Fibroblast of the aortic adventitia (primary cell): ENCODE measurements at regions not wholly inside any gene's neighbourhood (a gene's known extent, or its start where the extent isn't known, plus 50 kb on each side); places are given as distances from the start of the nearest gene placed in this dataset.
"Not testable (repeated sequence)": the region's sequence is repeated elsewhere in the genome, so short reads cannot be mapped to it uniquely, and the experiment has no call there.

Source experiments
- DNase-seq: peaks from one replicate; pipeline ENCODE4 v3.0.0-alpha.2; 2010; ENCODE audit warnings: low read depth
- H3K4me3 ChIP-seq: 2 replicates; pipeline ENCODE4 v1.5.1; 2011; ENCODE audit warnings: low read depth, mild to moderate bottlenecking, control low read depth, low read length, moderate library complexity
- CTCF ChIP-seq: IDR thresholded peaks from 2 replicates; pipeline ENCODE4 v1.5.1; 2011; ENCODE audit warnings: mild to moderate bottlenecking, low read length, control low read depth, inconsistent platforms; ENCODE audit not compliant: insufficient read depth

DNA sequence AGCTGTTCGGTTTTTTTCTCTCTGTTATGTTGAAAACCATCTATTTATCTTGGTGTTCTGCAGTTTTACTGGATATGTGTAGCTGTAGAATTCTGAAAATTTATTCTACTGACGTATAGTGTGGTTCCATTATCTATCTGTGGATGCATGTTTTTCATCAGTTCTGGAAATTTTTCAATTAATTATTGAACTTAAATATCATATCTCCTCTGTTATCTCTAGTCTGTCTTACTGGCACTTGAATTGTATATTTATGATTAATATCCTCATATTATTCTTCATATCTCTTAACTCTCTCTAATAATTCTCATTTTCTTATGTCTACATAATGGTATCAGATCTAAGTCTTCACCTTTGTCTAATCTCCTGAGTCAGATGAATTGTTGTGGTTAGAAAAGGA, 501.7 kb downstream of the STK39 start:
- no peak overlapping the region for H3K4me3 ChIP-seq
- no peak for DNase-seq
- TF ChIP-seq CTCF: no peak

GRCh38 chr2:167739921-167740320, 507.5 kb downstream of the STK39 start:
- not testable (repeated sequence) for H3K4me3 ChIP-seq, DNase-seq

GRCh38 chr2:167733747-167734146, 513.6 kb downstream of the STK39 start:
- DNase-seq: no peak
- TF ChIP-seq CTCF: no peak
- H3K4me3 ChIP-seq: no peak overlapping the region

- TF ChIP-seq CTCF: no peak
- DNase-seq: no peak
- H3K4me3 ChIP-seq: no peak overlapping the region
Measured at GRCh38 chr2:167732326-167732725, 515.1 kb downstream of the STK39 start.

DNA sequence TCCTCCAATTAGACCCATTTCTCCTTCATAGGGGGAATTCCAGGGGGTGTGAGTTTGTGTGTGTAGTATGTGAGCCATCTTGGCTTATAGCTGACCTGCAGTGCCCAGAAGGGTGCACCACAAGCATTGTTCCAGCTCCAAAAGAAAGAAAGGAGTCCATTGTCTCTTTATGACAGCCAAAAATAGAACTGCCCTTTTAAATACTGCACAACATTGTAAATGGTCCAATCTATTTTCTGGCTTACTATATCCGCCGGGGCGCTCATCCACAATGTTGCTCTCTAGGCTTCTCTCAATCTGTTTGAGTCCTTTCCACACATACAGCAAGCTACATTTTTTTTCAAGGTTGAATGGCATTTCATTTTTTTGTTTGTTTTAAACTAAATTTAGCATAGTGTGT, 517.5 kb downstream of the STK39 start:
- TF ChIP-seq CTCF: no peak
- H3K4me3 ChIP-seq: no peak overlapping the region
- no peak for DNase-seq

DNA sequence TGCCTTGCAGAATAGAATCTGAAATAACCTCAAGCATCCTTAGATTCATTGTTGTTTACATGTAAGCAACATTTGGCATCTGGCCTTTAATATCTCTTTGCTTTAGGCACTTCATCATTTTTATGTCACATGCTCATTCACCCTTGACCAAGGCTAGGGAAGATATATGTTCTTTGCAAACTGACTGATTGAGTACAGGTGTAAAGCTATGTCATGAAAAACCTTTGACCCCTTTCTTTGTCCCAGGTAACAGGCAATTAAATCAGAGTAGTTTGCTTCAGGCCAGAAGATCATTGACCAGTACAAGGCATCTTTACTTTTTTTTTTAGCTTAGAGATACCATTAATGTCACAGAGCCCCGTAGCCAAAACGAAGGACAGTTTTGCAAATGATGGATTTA, 520.6 kb downstream of the STK39 start:
- TF ChIP-seq CTCF: no peak
- no peak overlapping the region for H3K4me3 ChIP-seq
- no peak for DNase-seq

- no peak for TF ChIP-seq CTCF
- H3K4me3 ChIP-seq: no peak overlapping the region
- DNase-seq: no peak
Measured at GRCh38 chr2:167721593-167721992, 525.8 kb downstream of the STK39 start.

DNA sequence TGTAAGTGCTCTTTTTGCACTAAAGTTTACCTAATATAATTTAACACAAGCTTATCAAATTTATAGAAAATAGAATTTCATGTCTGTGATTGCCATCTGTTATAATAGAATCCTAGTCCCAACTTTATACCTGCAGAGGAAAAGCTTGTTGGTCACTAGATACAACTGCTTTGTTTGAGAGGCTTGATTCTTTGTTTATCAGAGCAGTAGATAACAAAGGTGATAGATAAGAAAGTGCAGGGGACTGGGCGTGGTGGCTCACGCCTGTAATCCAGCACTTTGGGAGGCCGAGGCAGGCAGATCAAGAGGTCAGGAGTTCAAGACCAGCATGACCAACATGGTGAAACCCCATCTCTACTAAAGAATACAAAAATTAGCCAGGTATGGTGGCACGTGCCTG, 528.0 kb downstream of the STK39 start:
- no peak for DNase-seq
- no peak for TF ChIP-seq CTCF
- no peak overlapping the region for H3K4me3 ChIP-seq
